HG03135 (cell line): ENCODE measurements at regions not wholly inside any gene's neighbourhood (a gene's known extent, or its start where the extent isn't known, plus 50 kb on each side); places are given as distances from the start of the nearest gene placed in this dataset.

ENCODE experiments used
- ATAC-seq: cut with Tn5 transposase; IDR thresholded peaks from one replicate; pipeline ENCODE4 v1.9.1; 2021; ENCODE audit warnings: mild to moderate bottlenecking, moderate library complexity; ENCODE audit not compliant: unreplicated experiment

DNA sequence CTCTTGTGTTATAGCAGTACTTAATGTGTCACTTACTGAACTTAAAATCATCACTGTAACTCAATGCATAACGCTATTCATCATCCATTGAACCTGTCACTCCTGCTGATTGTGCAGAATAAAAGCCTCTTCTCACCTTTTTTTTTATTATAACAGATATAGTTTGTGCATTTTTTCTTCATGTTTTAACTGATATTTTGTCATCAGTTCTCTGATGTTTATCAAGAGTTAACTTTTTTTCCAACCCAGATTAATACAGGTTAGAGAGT, 100.4 kb downstream of the SLIT2 start:
- ATAC-seq = no peak

DNA sequence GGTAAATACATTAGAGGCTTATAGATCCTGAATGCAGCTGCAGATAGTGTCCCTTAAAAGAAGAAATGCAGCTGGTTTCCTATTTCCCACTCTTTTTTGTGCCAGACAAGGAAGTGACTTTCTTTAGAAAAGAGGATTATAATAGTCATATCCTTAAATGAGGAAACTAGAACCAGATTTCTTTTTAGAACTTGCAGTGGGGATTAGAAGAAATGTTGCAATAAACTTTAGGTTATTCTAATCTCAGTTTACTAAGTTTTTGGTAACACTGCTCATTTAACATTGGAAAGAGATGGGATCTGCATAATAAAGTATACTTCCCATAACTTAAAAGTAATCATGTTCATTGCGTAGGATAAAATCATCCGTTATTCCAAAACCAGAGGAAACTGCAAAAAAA, 101.9 kb downstream of the SLIT2 start:
- no peak for ATAC-seq

DNA sequence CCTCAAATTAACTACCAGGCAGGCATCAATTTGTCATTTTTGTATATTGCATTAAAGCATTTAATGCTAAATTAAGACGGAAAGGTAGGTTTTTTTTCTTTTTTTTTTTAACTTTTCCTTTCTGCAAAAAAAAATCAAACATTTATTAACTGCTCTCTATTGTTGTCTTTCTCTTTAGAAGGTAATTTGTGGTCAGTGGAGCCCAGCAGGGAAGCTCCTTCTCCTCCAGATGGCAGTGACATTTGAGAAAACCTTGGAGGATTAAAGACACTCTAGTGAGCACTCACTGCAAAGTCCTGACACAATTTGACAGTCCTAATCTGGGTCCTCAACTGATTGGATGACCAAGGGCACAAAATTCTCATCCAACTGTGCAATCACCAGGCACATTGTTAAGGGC, 102.4 kb downstream of the SLIT2 start:
- ATAC-seq = no peak

DNA sequence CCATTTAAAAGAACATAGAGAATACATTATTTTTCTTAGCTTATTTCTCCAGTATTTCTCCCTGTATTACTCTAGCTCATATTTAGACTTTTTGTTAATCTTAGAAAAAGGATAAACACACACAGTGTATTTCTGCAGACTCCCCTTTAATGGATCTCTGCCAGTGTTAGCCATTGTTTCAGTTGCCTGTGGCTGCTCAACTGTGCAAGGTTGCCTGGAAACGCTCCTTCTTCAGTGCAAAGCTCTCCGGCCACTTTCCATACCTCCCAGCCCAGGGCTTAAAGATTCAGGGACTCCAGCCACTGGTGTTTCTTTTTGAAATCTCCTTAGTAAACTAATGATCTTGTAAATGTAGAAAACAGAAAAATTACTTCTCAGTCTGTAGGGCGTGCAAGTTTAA, 104.9 kb downstream of the SLIT2 start:
- ATAC-seq = no peak

DNA sequence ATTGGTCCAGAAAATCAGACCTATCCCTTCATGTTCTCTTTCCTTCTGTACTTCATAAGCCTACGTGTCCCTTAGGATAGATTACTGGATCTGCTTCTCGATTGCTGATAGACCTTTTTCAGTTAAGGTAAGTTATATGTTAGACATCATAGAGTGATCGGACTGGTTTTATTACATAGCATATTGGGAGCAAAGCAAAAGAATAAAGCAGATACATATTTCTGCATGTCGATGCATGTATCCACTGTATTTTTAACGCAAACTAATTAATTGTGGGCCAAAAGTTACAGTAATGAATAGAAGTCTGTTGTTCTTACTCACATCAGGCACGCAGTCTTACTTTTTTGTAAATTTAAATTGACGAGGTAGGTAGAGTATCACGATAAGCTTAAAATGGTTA, 106.4 kb downstream of the SLIT2 start:
- ATAC-seq = no peak

DNA sequence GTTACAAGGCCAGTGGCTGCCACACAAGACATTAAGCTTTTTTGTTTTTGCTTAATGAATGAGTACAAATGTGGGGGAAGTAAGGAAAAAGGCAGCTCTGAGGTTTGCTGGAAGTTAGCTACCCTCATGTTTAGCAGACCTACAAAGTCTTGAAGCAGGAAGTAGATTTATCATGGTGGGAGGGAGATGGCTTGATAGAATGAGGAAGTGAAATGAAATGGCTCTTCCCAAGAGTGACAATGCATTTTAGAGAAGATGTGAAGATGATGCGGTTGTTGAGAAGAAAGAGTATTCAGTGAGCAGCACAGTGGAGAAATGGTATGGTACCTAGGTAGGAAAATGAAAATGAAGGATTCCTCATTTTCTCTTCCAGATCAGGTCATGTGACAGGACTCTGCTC, 108.0 kb downstream of the SLIT2 start:
- peak; percentile 69 for ATAC-seq

DNA sequence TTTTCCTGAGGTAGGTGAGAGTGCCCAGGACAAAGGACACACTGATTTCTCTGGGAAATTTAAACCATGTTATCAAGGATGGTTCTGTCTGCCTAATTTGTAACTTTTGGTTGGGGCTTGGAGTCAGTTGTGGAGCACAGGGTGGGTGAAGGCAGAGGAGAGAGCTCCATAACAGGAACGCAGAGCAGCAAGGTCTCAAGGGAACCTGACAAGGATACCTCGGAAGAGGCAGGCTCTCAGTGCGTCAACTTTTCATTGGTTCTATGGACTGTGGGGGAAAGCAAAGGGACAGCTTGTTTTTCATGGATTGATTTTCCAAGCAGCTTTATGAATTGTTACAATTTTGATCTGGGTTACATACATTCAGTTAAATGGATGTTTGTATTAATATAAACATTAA, 110.4 kb downstream of the SLIT2 start:
- ATAC-seq = no peak

DNA sequence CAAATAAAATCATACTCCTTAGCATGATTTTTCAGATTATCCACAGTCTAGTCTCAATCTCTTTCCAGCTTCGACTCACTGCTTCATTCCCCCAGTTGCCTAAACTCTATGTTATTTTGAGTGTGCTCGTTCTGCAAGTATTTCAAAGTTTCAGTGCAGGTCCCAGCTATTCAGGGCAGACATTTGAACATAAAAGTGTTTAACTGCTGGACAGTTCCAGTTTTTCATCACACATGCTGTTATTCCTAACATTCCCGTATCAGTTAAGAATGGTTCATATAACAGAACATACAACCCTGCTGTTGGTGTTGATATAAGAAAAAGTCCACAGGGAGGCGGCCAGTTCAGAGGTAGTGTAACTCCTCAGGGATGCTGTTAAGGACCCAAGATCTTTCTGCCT, 113.3 kb downstream of the SLIT2 start:
- no peak for ATAC-seq

DNA sequence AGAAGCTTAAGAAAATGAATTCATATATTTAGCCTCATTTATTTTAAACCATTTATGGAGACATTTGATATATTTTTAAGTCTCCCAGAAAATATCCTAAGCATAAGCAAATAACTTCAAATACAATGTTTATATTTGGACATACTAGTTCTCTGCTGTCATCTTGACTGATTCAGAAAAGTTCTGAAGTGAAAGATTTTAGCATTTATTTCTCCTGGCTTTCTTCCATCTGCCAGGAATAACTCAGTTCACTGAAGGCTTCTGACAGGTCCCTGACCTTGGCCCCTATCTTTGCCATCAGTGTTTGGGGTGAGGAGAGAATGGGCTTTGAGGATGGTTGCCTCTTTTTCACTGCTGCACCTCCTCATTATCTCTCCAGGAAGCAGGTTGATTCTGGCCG, 115.7 kb downstream of the SLIT2 start:
- ATAC-seq = no peak

DNA sequence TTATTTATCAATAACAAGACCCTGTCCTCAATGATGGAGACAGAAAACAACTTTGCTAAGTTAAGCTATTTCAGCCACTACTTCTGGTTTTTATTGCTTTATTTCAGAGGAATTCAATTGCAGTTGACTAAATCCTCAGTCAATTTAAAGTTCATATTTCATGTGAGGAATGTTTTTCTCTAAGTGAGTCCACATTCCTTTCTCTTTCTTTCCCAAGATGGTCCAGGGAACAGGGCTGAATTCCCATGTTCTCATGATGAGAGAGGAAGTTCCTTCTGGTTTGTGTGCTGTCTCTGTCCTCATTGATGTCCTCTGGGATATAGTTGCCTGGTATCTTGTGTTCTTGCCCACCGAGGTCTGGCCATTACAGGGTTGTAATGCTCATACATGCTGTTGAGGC, 117.2 kb downstream of the SLIT2 start:
- ATAC-seq = no peak

DNA sequence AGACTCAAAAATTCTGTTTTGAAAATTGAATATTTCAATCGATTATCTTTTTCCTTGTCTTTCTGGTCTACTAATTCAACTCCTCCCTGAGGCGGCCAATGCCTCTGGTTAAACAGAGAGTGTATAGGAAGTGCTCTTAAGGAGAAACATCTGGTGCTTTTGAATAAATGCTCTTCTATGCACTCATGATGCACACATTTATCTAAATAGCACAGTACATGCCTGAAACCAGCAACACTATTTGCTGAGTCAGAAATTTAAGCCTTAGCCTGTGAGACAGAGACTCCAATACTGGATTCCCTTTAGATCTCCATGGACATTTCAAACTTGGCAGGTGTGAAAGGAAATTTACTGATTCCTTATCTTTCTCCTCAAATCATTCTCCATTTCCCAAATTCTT, 118.6 kb downstream of the SLIT2 start:
- ATAC-seq = no peak

DNA sequence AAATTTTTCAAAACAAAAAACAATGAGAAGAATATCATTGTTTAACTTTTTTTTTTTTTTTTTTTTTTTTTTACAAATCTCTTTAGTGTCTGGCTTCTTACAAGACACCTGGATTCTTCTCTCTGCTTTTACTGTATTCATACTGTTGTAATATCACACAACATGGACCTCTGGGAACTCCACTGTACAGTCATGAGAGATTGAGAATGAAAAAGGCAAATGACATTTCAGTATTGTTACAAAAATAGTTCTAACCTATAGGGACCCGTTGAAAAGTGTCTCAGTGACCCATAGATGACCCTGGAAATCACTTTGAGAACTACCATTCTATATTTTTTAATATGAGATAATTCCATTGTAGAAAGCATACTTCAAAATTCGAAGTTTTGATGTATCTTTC, 124.4 kb downstream of the SLIT2 start:
- ATAC-seq = no peak

DNA sequence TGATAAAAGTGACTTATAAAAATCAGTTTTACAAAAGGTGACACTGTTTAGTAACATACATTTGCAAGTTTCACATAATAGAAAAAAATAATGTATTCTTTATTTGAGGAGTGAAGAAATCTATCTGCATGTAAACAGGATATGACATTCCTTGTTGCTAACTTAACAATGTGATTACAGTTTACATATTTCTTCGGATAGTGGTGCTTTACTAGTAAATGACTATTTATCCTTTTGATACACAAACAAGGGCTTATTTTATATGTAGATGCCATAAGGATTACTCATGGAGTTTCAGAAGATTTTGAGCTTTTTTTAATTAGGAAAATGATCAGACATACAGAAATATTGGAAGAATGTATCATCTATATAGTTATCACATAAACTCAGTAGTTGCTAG, 126.5 kb downstream of the SLIT2 start:
- ATAC-seq = no peak

DNA sequence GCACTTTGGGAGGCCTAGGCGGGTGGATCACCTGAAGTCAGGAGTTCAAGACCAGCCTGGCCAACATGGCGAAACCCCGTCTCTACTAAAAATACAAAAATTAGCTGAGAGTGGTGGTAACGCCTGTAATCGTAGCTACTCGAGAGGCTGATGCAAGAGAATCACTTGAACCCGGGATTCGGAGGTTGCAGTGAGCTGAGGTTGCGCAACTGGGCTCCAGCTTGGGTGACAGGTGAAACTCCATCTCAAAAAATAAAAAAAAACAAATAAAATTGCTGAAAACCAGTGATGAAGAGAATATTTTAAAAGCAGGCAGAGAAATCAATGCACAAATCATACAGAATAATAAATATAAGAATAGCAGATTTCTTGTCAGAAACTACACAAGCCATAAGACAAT, 129.3 kb downstream of the SLIT2 start:
- ATAC-seq = no peak

DNA sequence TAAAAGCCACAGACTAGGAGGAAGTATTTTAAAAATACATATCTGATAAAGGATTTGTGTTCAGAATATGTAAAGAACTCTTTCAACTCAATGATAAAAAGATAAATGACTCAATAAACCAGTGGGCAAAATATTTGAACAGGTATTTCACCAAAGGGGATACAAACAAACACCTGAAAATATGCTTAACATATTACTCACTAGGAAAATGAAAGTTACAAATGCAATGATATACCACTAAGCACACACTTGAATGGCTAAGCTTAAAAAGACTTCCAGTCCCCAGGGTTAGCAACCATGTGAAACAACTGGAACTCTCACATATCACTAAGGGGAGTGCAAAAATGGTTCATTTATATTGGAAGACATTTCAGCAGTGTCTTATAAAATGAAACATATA, 131.6 kb downstream of the SLIT2 start:
- no peak for ATAC-seq

DNA sequence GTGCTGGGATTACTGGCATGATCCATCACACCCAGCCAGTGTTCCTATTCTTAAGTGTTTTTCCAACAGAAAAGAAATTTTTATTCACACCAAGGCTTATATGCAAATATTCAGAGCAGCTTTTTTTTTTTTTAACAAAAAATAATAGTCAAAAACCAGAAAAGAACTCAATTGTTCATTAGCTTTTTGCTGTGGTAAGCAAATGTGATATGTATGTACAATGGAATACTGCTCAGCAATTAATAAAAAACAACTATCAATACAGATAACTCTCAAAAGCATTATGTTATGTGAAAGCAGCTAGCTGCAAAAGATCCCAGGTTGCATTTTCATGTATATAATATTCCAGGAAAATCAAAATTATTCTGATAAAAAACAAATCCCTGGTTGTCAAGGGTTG, 132.3 kb downstream of the SLIT2 start:
- no peak for ATAC-seq

DNA sequence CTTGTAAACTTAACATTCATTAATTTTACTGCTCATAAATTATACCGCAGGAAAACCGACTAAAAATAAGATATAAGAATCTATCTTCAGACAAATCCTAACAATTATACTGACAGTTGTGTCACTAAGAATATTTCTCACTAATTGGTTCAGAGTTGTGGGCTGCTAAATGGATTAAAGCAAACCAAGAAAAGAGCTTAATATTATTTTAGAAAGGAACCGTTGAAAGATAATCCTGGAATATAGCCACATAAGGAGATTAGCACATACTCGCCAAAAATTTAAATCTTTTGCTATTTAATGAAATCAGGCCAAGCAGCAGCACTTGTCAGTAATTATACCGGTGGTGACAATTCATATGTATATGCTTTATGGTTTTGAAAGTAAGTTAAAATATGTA, 132.8 kb downstream of the SLIT2 start:
- no peak for ATAC-seq

DNA sequence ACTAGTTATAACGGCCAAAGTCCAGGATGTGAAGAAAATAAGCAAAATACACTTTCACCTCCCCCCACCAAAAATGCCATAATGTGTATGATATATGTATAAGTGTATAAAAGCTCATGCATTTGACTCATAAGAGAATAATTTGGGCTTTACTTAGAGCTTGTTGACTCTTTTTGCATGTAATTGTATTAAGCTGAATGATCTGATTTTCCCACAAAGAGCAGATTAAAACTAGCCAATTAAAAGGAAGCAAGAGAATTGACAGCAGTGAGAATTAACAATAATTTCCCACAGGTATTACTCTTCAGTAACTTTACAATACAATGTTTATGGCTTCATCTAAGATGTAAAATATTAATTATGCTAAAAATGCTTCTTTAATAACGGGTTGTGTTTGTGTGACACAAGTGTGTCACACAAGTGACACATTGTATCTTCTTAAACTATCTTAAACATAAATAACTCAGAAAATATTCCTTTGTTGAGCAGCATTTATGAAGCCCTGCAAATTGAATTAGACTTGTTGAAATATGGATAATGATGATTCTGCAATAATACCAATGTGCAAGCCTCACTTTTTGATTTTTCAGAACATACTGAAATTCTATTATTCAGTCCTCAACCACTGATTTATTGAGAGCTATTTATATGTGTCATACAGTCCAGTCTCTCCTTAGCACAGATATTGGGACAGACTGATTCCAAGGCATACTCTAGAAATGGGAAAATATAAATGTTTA, 134.5 kb downstream of the SLIT2 start:
- no peak for ATAC-seq

DNA sequence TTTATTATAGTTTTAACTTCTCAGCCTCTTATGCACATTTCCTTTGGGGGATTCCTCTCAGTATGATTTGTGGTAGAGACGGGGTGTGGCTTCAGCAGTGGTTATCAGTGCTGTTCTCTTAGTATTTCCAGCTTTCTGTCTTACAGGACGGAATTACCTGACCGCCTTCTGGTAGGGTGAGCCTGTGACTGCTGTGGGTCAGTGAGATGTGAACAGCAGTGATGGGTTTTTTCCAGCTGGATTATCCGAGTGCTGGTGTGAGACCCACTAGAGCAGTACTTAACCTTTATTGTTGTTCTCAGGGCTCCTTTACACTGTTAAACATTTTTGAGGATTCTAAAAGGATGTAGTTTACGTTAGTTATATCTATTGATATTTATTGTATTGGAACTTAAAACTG, 135.2 kb downstream of the SLIT2 start:
- ATAC-seq = no peak

DNA sequence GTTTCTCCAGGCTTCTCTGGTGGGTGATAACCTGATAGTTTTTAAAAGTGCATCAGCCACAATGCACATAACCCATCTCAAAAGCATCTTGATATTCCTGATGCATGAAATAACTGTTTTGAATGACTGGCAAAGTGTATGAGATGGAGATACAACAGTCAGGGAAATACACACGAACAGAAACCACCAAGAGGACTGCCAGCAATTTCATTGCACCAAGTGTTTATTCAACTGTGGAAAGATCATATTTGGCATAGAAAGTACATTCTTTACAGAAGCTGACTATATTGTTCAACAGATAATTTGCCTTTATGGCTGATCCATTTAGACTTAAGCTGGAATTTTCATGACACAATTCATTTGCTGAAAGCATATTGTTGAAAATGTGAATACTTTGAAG, 139.5 kb downstream of the SLIT2 start:
- no peak for ATAC-seq

DNA sequence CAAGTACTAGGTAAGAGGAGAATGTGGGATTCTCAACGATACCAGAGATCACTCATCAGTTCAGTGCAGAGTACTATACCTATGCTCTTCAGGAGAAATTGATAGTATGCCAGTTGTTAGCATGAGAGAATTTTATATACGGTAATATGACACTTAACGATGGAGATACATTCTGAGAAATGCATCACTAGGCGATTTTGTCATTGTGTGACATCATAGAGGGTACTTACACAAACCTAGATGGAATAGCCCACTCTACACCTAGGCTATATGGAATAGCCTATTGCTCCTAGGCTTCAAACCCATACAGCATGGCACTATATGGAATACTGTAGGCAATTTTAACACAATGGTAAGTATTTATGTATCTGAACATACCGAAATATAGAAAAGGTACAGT, 140.2 kb downstream of the SLIT2 start:
- no peak for ATAC-seq

DNA sequence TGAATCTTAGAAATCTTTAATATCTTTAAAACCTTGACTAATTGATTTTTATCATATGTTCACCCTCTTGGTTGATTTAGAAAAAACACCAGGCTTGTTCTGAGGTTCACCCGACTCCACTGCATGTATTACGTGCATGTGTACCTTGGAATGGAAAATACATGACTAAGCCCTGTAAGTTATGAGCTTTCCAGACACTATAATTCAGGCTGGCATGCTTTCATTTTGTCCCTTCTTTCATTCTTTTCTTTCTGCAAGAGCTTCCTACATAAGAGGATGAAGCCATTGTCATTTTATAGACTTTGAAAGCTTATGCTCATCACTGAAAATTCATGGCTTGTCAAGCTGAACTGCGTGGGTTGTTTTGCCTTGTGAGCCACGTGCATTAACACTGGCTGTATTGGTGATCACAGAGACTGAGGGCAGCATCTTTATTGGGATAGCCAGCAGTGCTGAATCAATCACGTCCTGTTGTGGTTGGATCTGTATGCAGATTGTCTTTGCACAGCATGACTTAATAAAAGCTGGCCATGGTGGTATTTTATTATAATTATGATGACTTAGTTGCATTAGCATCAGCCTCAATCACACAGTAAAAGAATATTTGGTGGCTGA, 141.9 kb downstream of the SLIT2 start:
- no peak for ATAC-seq

DNA sequence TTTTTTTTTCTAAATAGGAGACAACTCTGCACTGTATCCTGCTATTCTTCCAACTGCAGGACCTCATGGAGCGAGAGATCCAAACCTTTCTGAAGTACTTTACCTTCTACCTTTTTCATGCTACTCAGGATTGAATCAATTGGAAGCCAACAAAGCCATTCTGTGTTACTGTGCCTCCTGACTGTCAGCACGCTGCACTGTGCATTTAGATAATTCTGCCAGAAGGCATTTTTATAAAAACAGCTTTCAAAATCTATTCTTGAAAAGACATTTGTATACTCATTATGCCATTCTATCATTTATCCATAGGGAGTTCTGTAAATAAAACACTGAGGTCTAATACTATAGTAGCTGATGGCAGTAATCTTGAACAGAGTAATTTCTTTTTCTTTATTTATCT, 142.8 kb downstream of the SLIT2 start:
- ATAC-seq = no peak
